ENCODE measurements at regions not wholly inside any gene's neighbourhood (a gene's known extent, or its start where the extent isn't known, plus 50 kb on each side); places are given as distances from the start of the nearest gene placed in this dataset.

DNA sequence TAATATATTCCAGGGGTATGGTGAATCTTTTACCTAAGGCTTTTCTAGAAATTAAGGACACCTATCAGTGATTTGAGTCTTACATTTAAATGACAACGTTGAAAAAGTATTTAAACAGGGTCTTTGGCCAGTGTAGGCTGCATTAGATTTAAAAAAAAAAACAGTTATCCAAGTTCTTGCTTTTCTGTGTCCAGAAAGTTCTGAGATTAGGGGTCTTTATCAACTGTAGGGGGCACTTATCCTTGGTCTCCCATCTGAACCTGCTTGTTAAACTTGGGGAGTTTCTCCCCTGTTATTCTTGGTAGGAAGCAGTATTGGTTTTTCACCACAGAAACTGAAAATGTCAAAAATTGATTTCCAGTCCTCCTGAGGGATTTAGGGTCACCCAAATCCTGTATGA is 155.9 kb upstream of the ZNF217 start:
- TF ChIP-seq, protein P1, sequence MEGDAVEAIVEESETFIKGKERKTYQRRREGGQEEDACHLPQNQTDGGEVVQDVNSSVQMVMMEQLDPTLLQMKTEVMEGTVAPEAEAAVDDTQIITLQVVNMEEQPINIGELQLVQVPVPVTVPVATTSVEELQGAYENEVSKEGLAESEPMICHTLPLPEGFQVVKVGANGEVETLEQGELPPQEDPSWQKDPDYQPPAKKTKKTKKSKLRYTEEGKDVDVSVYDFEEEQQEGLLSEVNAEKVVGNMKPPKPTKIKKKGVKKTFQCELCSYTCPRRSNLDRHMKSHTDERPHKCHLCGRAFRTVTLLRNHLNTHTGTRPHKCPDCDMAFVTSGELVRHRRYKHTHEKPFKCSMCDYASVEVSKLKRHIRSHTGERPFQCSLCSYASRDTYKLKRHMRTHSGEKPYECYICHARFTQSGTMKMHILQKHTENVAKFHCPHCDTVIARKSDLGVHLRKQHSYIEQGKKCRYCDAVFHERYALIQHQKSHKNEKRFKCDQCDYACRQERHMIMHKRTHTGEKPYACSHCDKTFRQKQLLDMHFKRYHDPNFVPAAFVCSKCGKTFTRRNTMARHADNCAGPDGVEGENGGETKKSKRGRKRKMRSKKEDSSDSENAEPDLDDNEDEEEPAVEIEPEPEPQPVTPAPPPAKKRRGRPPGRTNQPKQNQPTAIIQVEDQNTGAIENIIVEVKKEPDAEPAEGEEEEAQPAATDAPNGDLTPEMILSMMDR (IDR thresholded peaks at IDR 0.05; ENCODE audit: low read depth, low read length, poor library complexity, severe bottlenecking), result peak; percentile 28
- TF ChIP-seq EZH2phosphoT487 (IDR thresholded peaks at IDR 0.05; ENCODE audit: borderline replicate concordance, low read length), result no peak
- no peaks in the 10 kb centered on the region for H3K9me2 ChIP-seq (replicated peaks; ENCODE audit: control insufficient read depth, low read length)
- no peaks in the 10 kb centered on the region for H4K20me1 ChIP-seq (ENCODE audit: control insufficient read depth, insufficient read depth, low read depth, low read length)
- H3K4me3 ChIP-seq (ENCODE audit: low read length), result no peak overlapping the region
- peaks cover 25% of the 10 kb centered on the region for H3F3A ChIP-seq (ENCODE audit: control insufficient read depth, insufficient read depth)
- H3K27ac ChIP-seq (ENCODE audit: low read depth, low read length), result no peak overlapping the region
- H3K36me3 ChIP-seq (ENCODE audit: control insufficient read depth, low read length), result no peaks in the 10 kb centered on the region
- peaks cover 59% of the 10 kb centered on the region for H3K4me1 ChIP-seq (ENCODE audit: control insufficient read depth, low read length)
- no peaks in the 10 kb centered on the region for H3K79me2 ChIP-seq (ENCODE audit: control insufficient read depth, low read length)
- no peaks in the 10 kb centered on the region for H3K27me3 ChIP-seq (ENCODE audit: control insufficient read depth, low read length)
- H3K9me3 ChIP-seq (ENCODE audit: control insufficient read depth, insufficient read depth, low read length), result no peaks in the 10 kb centered on the region
- no peak overlapping the region for H3K4me2 ChIP-seq (ENCODE audit: low read length)

- Histone ChIP-seq H3K4me2 (ENCODE audit: low read length) (0 out of 2 replicates have a peak overlapping the region, but pooled peaks have one; percentile 14), H3K27ac (ENCODE audit: low read depth, low read length) (no peak overlapping the region), H3K4me1 (ENCODE audit: control insufficient read depth, low read length) (peaks cover 59% of the 10 kb centered on the region)
Observed at GRCh38 chr20:53748821-53749421, 155.3 kb upstream of the ZNF217 start.

GRCh38 chr20:53748176-53748575 is 154.5 kb upstream of the ZNF217 start:
- no peaks in the 10 kb centered on the region for H3K27me3 ChIP-seq (ENCODE audit: control insufficient read depth, low read length)
- H3K9me2 ChIP-seq (replicated peaks; ENCODE audit: control insufficient read depth, low read length), result no peaks in the 10 kb centered on the region
- no peak overlapping the region for H3K4me3 ChIP-seq (ENCODE audit: low read length)
- H3K79me2 ChIP-seq (ENCODE audit: control insufficient read depth, low read length), result no peaks in the 10 kb centered on the region
- peaks cover 54% of the 10 kb centered on the region for H3K4me1 ChIP-seq (ENCODE audit: control insufficient read depth, low read length)
- H3K27ac ChIP-seq (ENCODE audit: low read depth, low read length), result no peak overlapping the region
- TF ChIP-seq EZH2phosphoT487 (IDR thresholded peaks at IDR 0.05; ENCODE audit: borderline replicate concordance, low read length), result no peak
- TF ChIP-seq, protein P1 (IDR thresholded peaks at IDR 0.05; ENCODE audit: low read depth, low read length, poor library complexity, severe bottlenecking), result no peak
- H3F3A ChIP-seq (ENCODE audit: control insufficient read depth, insufficient read depth), result peaks cover 25% of the 10 kb centered on the region
- no peaks in the 10 kb centered on the region for H3K9me3 ChIP-seq (ENCODE audit: control insufficient read depth, insufficient read depth, low read length)
- no peak overlapping the region for H3K4me2 ChIP-seq (ENCODE audit: low read length)
- no peaks in the 10 kb centered on the region for H3K36me3 ChIP-seq (ENCODE audit: control insufficient read depth, low read length)
- no peaks in the 10 kb centered on the region for H4K20me1 ChIP-seq (ENCODE audit: control insufficient read depth, insufficient read depth, low read depth, low read length)

More at GRCh38 chr20:53748821-53749421, 155.3 kb upstream of the ZNF217 start:
- no peak overlapping the region for H3K4me3 ChIP-seq (ENCODE audit: low read length)
- H3K9me2 ChIP-seq (replicated peaks; ENCODE audit: control insufficient read depth, low read length), result no peaks in the 10 kb centered on the region
- peaks cover 25% of the 10 kb centered on the region for H3F3A ChIP-seq (ENCODE audit: control insufficient read depth, insufficient read depth)
- H3K79me2 ChIP-seq (ENCODE audit: control insufficient read depth, low read length), result no peaks in the 10 kb centered on the region
- no peak for TF ChIP-seq EZH2phosphoT487 (IDR thresholded peaks at IDR 0.05; ENCODE audit: borderline replicate concordance, low read length)
- TF ChIP-seq, protein P1 (IDR thresholded peaks at IDR 0.05; ENCODE audit: low read depth, low read length, poor library complexity, severe bottlenecking), result no peak
- no peaks in the 10 kb centered on the region for H3K9me3 ChIP-seq (ENCODE audit: control insufficient read depth, insufficient read depth, low read length)
- H3K36me3 ChIP-seq (ENCODE audit: control insufficient read depth, low read length), result no peaks in the 10 kb centered on the region
- H3K27me3 ChIP-seq (ENCODE audit: control insufficient read depth, low read length), result no peaks in the 10 kb centered on the region
- H4K20me1 ChIP-seq (ENCODE audit: control insufficient read depth, insufficient read depth, low read depth, low read length), result no peaks in the 10 kb centered on the region

All from DOHH2 (cell line).